ENCODE measurements at regions not wholly inside any gene's neighbourhood (a gene's known extent, or its start where the extent isn't known, plus 50 kb on each side); places are given as distances from the start of the nearest gene placed in this dataset.
"Not testable (repeated sequence)": the region's sequence is repeated elsewhere in the genome, so short reads cannot be mapped to it uniquely, and the experiment has no call there.

DNA sequence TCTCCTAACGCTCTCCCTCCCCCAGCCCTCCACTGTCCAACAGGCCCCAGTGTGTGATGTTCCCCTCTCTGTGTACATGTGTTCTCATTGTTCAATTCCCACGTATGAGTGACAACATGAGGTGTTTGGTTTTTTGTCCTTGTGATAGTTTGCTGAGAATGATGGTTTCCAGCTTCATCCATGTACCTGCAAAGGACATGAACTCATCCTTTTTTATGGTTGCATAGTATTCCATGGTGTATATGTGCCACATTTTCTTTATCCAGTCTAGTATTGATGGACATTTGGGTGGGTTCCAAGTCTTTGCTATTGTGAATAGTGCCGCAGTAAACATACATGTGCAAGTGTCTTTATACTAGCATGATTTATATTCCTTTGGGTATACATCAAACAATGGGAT lies 347.4 kb downstream of the MAGEE1 start:
- not testable (repeated sequence) for DNase-seq

DNA sequence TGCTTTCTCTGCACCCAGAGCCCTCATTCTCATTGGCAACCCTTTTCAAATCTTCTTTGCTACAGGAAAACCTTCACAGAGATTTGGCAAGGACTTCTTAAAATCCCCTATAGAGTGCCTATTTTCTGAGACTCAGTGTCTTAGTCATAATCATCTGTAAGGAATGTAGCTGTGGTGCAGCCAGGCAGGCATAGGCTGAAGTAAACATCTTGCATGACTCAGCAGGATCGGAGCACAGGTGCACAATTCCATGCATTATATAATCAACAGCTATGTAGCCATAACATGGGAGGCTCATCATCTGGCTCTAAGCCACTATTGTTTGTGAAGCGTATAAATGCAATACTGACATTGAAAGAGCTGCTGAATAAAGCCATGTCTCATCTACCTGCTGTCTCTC lies 368.8 kb downstream of the MAGEE1 start:
- DNase-seq: no peak

DNA sequence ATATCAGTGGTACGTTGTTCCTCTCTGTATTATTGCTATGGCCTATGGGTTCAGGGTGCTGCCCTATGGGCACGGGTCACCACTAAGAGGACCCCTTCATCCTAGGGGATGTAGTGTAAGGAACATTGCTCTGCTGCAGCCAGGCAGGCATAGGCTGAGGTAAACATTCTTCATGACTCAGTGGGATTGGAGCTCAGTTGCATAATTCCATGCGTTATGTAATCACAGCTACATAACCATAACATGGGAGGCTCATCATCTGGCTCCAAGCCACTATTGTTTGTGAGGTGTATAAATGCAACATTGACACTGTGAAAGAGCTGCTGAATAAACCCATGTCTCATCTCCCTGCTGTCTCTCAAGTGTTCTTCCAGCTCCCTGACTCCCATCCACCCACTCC lies 375.2 kb downstream of the MAGEE1 start:
- DNase-seq: no peak

DNA sequence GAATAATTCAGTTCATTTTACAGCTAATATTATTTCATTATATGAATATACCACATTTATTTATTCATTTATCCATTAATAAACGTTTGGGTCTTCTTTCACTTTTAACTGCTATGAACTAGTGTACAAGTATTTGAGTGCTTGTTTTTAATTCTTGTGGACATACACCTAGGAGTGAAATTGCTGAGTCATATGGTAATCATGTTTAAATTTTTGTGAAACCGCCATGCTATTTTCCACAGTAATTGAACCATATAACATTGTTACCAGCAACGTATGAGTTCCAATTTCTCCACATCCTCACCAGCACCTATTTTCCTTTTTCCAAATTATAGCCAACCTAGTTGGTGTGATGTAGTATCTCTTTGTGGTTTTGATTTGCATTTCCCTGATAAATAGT lies 388.2 kb downstream of the MAGEE1 start:
- DNase-seq: no peak

DNA sequence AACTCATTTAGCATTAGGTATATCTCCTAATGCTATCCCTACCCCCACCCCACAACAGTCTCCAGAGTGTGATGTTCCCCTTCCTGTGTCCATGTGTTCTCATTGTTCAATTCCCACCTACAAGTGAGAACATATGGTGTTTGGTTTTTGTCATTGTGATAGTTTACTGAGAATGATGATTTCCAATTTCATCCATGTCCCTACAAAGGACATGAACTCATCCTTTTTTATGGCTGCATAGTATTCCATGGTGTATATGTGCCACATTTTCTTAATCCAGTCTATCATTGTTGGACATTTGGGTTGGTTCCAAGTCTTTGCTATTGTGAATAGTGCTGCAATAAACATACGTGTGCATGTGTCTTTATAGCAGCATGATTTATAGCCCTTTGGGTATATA lies 389.8 kb downstream of the MAGEE1 start:
- DNase-seq: not testable (repeated sequence)

DNA sequence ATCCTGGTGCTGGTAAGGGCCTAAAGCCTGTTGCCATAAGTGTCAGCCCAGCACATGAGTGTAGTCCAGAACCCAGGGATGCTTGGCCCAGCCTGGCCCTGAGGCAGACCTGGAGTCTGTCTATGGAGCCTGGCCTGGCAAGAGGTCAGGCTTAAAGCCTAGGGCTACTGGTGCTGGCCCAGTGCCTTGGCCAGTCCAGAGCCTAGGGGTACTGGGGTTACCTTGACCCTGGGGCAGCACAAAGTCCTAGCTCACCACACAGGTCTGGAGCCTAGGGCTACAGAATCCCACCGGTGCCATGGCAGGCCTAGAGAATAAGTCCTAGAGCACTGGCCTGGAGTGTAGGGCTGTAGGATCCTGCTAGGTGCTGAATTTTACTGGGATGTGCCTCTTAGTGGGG lies 393.8 kb downstream of the MAGEE1 start:
- no peak for DNase-seq

DNA sequence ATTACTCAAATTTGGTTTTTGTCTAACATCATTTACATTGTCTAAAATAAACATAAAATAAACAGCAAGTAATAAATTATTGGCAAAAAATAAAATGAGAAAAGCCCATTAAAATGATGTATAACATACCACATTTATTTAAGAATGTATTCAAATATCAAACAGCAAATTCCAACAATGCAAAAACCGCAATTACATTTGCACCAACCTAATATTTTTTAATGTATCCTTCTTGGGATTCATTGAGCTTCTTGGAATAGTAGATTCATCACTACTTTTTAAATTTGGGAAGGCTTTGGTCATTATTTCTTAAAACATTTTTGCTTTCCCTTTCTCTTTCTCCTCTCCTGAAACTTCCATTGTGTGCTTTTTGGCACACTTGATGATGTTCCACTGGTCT lies 400.2 kb downstream of the MAGEE1 start:
- no peak for DNase-seq

DNA sequence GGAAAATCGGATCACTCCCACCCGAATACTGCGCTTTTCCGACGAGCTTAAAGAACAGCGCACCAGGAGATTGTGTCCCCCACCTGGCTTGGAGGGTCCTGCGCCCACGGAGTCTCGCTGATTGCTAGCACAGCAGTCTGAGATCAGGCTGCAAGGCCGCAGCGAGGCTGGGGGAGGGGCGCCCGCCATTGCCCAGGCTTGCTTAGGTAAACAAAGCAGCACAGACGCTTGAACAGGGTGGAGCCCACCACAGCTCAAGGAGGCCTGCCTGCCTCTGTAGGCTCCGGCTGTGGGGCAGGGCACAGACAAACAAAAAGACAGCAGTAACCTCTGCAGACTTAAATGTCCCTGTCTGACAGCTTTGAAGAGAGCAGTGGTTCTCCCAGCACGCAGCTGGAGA lies 413.4 kb downstream of the MAGEE1 start:
- DNase-seq: not testable (repeated sequence)

DNA sequence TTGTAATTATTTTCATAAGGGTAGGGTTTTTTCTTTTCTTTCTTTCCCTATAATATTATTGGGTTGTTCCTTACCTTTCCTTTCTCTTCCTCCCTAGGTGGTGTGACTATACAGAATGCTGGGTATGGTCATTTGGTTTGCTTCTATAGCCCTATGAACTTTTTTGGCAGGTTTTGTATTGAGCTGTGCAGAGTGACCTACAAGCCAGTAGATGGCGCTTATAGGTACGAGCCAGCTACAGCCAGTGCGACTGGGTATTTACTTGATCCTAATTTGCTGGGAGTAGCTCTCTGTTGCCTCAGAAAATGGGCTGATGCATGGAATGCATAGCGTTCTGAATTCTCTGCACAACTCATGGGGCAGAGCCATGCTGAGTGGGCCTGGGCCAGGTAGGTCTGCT lies 423.3 kb downstream of the MAGEE1 start:
- DNase-seq: peak; percentile 8

DNA sequence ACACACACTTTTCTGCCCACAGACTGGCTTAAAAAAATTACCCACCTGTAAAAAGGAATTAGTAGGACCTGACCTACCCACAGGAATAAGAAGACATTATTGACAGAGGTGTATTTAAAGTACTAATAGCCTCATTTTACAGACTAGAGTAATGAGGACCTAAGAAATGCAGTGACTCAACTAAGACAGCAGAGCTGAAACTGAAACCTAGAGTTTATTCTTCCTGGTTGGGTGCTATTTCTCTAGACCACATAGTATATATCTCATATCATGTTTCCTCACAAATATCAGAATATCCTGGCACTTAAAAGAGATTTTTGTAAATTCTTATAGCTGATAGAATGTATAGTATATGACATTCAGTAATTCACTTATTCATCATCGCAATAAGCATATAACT lies 435.0 kb downstream of the MAGEE1 start:
- no peak for DNase-seq

DNA sequence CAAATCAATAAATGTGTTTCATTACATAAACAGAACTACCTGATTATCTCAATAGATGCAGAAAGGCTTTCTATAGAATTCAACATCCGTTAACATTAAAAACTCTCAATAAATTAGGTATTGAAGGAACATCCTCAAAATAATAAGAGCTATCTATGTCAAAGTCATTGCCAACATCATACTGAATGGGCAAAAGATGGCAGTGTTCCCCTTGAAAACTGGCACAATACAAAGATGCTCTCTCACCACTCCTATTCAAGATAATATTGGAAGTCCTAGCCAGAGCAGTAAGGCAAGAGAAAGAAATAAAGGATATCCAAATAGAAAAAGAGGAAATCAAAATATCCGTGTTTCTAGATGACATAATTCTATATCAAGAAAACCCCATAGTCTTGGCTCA lies 466.4 kb downstream of the MAGEE1 start:
- peak; percentile 21 for DNase-seq

DNA sequence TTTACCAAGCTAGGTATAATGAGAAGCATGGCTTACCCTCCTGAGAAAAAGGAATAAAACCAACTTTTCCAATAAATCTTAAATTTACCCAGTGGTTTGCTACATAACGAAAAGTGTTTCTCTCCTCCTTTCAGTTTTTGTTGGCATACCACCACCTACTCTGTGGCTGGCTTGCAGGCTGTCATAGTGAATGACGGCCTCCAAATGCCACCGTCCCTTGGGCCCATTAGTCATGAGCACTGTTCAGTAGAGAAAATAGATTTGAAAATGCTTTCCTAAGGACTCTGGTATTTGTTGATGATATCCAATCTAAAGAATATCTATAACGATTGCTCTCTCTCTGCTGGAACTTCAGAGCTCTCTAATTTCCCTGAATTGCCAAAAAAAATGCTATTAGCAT lies 488.3 kb downstream of the MAGEE1 start:
- no peak for DNase-seq

DNA sequence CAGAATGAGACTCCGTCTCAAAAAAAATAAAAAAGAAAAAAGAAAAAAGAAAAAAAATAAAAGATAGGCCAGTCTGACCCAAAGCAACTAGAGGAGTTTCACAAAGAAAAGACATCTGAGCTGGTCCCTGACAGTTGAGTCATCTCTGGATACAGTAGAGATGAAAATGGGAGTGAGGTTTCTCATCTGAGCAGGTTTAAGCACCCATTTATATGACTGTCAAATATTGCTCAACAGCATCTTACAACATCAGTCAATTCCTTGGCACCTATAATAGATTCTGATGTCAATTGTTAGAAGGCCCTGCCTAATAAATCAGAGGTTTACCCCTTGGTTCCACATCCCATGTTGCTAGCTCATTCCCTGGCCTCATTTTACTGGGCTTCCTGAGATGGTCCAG lies 490.5 kb downstream of the MAGEE1 start:
- DNase-seq: no peak

DNA sequence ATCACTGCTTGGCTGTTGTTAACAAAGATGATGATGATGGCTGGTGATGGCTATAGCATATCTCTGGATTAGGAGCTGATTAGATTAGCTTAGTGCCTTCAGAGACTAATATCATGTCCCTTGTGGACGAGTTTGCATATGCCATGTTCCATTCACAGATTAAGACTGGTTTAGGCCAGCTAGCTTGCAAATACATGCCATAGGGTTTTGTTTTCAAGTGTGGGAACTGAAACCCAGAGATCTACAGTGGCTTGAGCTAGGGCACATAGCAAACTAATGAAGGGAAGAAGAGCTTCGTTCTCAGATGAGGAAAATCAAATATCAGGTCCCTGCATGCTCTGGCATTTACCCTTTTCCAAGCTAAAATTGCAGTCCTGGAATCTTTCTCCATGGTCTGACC lies 492.3 kb downstream of the MAGEE1 start:
- DNase-seq: no peak

DNA sequence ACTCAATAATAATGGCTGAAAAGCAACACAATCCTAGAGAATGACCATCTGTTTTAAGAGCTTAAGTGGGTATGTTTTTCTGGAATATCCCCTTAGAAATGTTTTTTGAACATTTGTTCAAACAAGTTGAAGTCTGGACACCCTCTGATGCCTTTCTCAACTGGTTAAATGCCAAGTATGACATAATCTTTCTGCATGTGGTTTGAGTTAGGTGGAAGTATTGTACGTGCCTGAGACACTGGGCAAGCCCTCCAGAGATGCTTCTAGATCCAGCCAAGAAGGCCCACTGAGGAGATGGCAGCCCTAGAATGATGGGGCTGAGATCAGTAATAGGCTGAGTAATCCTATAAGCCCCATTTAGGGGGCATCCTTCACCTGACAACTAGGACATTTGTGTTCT lies 493.1 kb downstream of the MAGEE1 start:
- DNase-seq: no peak

DNA sequence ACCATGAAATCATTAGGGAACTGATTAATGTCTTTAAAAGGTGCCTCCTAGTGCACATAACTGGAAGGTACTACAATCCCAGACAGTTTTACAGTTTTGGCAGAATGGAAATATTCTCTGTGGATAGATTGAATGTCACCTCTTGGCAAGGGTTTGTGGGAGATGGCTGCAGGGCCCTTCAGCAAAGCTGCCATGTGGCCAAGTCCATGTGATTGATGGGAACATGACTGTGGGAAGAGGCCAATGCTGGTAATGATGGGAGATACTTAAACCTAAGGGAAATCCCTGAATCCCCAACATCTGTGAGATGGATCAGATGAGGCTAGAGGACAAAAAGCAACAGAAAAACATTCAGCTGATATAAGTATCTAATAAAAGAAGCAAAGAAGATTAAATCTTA lies 493.7 kb downstream of the MAGEE1 start:
- no peak for DNase-seq

DNA sequence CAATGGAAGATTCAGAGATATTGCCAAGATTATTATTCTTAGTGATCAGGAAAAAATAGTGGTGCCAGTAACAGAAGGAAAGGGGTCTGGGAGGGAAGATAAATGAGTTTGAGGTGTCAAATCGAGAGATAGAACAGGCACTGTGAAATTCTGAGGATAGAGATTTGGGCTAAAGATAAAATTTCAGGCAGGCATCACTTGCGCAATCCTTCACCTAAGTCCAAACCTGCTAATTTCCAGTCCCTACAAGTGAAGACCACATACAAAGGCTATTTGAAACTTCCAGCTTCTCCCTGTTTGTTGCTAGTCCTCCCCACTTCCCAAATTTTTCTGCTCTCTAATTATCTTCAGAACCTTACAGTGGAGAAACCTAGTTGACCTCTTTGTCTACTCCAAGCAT lies 494.6 kb downstream of the MAGEE1 start:
- DNase-seq: no peak

DNA sequence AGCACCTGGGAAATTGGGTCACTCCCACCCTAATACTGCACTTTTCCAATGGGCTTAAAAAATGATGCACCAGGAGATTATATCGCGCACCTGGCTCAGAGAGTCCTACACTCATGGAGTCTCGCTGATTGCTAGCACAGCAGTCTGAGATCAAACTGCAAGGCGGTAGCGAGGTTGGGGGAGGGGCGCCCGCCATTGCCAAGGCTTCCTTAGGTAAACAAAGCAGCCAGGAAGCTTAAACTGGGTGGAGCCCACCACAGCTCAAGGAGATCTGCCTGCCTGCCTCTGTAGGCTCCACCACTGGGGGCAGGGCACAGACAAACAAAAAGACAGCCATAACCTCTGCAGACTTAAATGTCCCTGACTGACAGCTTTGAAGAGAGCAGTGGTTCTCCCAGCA lies 497.1 kb downstream of the MAGEE1 start:
- DNase-seq: not testable (repeated sequence)

DNA sequence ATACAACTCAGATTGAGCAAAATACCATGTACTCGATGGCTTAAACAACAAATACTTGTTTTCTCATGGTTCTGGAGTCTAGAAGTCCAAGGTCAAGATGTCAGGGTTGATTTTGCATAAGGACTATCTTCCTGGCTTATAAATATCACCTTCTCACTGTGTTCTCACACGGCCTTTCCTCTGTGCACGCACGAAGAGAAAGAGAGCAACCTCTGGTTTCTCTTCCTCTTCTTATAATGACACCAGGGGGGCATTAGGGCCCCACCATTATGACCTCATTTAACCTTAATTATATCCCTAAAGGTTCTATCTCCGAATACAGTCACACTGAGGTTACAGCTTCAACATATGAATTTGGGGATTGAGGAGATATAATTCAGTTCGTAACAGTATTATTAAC lies 504.0 kb downstream of the MAGEE1 start:
- DNase-seq: no peak

DNA sequence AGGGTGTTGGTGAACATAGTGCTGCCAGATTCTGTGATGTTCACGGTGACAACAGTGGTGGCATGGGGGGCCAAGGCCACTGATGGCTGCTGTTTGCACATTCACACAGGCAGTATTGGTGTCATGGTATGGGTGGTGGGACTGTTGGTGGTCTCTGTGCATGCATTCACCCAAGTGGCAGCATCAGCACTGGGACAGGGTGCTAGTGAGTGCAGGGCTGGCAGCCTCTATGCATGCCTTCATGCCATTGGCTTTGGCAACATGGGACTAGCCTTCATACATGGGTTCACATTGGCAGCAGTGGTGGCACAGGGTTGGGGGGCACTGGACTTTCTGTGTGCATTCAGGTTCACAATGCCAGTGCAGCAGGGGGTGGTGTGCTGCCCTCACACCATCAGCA lies 489.7 kb upstream of the FGF16 start:
- no peak for DNase-seq

DNA sequence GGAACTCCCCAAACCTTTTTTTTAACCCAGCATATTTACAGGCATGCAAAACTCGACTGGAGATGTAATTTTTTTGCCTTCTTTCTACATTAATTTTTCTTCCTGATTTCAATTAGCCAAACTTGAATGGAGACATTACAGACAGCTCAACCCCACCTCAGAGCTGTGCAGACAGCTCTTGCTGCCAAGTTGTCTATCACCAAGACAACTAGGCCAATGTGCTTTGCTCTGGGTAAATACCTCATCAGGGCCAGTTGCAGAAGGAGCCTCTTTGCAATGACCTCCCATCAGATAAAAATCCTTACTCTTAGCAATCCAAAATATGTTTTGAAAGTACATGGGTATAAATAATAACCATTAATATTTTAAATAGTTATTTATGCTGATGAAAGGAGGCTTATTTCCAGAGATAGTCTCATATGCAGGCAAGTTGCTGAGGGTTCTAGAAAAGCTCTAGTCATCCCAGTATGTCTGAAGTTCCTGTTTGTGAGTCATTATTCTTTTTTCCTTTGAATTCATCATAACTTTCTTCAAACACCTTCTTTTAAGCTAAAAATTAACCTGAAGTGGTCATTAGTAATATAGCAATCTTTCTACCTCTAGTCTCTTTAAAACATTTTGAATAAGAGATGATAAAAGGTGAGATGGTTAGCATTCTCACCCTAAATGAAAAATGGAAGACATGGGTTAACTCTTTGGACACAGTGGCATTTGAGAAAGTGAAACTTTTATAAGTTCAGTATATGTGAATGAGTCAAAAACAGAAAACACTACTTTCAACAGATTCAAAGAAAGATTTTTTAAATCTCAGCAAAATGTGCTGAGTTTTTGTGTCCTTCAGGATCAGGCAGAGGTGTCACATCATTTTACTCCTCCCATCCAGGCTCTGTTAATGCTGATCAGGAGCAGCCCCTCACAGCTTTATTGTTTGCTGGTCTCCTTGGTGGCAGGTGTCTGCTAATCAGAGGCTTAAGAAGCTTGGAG lies 475.5 kb upstream of the FGF16 start:
- peak; percentile 33 for DNase-seq

DNA sequence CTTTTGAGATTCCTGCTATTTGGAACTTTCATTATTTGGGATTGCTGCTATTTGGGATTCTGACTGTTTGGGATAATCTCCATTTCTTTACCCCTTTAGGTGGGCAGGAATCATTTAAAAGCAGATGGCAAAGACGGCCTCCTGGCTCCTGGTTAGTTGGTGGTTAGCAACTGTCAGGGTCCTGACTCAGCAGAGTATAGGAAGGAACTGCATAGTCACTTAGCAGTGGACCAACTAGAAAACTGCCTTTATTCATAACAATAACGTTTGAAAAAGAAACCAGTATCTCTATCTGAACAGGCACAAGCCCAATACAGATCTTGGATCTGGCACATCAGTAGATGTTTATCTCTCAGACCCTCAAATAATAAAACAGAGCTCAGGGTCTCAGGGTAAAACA lies 469.7 kb upstream of the FGF16 start:
- peak; percentile 75 for DNase-seq

DNA sequence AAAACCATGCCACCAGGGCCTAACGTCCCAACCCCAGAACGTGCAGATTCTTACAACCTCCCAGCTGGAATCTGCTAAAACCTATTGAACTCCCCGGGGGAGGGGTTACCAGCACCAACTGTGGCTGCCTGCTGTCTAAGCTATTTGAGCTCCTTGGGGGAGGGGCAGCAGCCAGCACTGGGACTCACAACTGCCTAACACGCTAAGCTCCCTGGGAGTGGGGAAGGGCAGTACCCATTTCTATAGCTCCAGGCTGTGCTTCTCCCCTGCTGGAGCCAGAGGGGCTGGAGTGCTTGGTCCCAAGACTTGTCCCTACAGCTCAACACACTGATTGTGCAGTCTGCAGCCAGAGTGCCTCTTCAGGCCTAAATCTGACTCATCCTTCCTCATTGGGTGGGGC lies 459.8 kb upstream of the FGF16 start:
- DNase-seq: no peak

DNA sequence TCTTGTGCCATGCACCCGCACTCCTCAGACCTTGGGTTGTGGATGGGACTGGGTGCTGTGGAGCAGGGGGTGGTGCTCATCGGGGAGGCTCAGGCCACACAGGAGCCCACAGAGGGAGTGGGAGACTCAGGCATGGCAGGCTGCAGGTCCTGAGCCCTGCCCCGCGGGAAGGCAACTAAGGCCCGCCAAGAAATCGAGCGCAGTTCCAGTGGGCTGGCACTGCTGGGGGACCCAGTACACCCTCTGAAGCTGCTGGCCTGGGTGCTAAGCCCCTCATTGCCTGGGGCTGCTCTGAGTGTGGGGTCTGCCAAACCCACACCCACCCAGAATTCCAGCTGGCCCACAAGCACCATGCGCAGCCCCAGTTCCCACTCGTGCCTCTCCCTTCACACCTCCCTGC lies 450.5 kb upstream of the FGF16 start:
- DNase-seq: no peak

DNA sequence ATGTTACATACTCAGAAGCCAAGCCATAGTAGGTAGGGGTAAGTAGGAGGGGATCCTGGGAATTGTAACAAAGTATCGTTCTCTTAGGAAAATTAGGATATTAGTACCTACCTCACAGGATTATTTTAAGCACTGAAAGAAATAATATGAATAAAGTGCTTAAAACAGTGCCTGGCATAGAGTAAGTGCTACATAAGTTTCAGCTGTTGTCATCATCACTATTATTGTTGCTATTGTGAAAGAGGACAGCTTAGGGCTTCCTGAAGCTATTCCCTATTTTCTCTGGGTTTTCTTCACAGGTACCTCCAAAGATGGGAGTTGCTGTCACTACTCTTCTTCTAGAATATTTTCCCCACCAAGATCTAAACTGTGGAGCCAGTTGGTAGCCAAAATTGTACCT lies 443.7 kb upstream of the FGF16 start:
- DNase-seq: no peak

All from OCI-M1 (cell line).